Astrocyte (in vitro differentiated cells and primary cell): ENCODE measurements at regions not wholly inside any gene's neighbourhood (a gene's known extent, or its start where the extent isn't known, plus 50 kb on each side); places are given as distances from the start of the nearest gene placed in this dataset.
A peak's percentile ranks its signal among the peaks of the same experiment; 100 is the strongest.

Experiments used
- DNase-seq: peaks from one replicate; pipeline ENCODE4 v3.0.0-alpha.2; 2010; ENCODE audit warnings: low read depth
- FAIRE-seq: peaks from 2 replicates; lab custom pipeline; 2011; peaks lifted over from hg19 to GRCh38; lab: Jason Lieb, UNC
- H2AFZ ChIP-seq: 2 replicates; pipeline ENCODE4 v1.6.0; 2012; ENCODE audit warnings: low read depth, low read length, inconsistent platforms
- H3K27ac ChIP-seq: 2 replicates; pipeline ENCODE4 v1.5.1; 2011; ENCODE audit warnings: low read depth, low read length, inconsistent platforms
- H3K27me3 ChIP-seq: 2 replicates; pipeline ENCODE4 v1.6.0; 2011; ENCODE audit warnings: low read length, inconsistent platforms; ENCODE audit not compliant: insufficient read depth
- H3K36me3 ChIP-seq: 2 replicates; pipeline ENCODE4 v1.5.1; 2011; ENCODE audit warnings: low read length, inconsistent platforms; ENCODE audit not compliant: insufficient read depth
- H3K4me1 ChIP-seq: 2 replicates; pipeline ENCODE4 v1.5.1; 2011; ENCODE audit warnings: low read length, inconsistent platforms; ENCODE audit not compliant: insufficient read depth
- H3K4me2 ChIP-seq: 2 replicates; pipeline ENCODE4 v1.6.0; 2012; ENCODE audit warnings: low read length, inconsistent platforms
- H3K4me3 ChIP-seq: 2 replicates; pipeline ENCODE4 v1.5.1; 2011; ENCODE audit warnings: low read depth, mild to moderate bottlenecking, low read length, inconsistent platforms; ENCODE audit not compliant: insufficient read depth
- H3K79me2 ChIP-seq: 2 replicates; pipeline ENCODE4 v1.6.0; 2012; ENCODE audit warnings: mild to moderate bottlenecking, low read length, inconsistent platforms; ENCODE audit not compliant: insufficient read depth
- H3K9ac ChIP-seq: 2 replicates; pipeline ENCODE4 v1.6.0; 2012; ENCODE audit warnings: mild to moderate bottlenecking, low read length, inconsistent platforms
- H3K9me3 ChIP-seq: 2 replicates; pipeline ENCODE4 v1.5.1; 2012; ENCODE audit warnings: low read depth, mild to moderate bottlenecking, low read length, inconsistent platforms; ENCODE audit not compliant: insufficient read depth
- H4K20me1 ChIP-seq: 2 replicates; pipeline ENCODE4 v1.6.0; 2012; ENCODE audit warnings: low read length, inconsistent platforms; ENCODE audit not compliant: insufficient read depth
- H3K27ac Mint-ChIP-seq: one replicate; pipeline ENCODE4 v1.8.0; 2021; ENCODE audit warnings: mild to moderate bottlenecking, mixed read lengths; ENCODE audit not compliant: unreplicated experiment
- H3K27me3 Mint-ChIP-seq: one replicate; pipeline ENCODE4 v1.8.0; 2021; ENCODE audit warnings: low read depth, mixed read lengths; ENCODE audit not compliant: unreplicated experiment
- H3K36me3 Mint-ChIP-seq: one replicate; pipeline ENCODE4 v1.8.0; 2021; ENCODE audit warnings: low read depth, mixed read lengths; ENCODE audit not compliant: unreplicated experiment
- H3K4me1 Mint-ChIP-seq: one replicate; pipeline ENCODE4 v1.8.0; 2021; ENCODE audit warnings: low read depth, mixed read lengths; ENCODE audit not compliant: unreplicated experiment
- H3K4me3 Mint-ChIP-seq: one replicate; pipeline ENCODE4 v1.8.0; 2021; ENCODE audit warnings: mild to moderate bottlenecking, moderate library complexity, mixed read lengths; ENCODE audit not compliant: unreplicated experiment
- H3K9me3 Mint-ChIP-seq: one replicate; pipeline ENCODE4 v1.8.0; 2021; ENCODE audit warnings: mild to moderate bottlenecking, mixed read lengths; ENCODE audit not compliant: unreplicated experiment
- EZH2 ChIP-seq: IDR thresholded peaks from 2 replicates; pipeline ENCODE4 v1.6.1; 2012; ENCODE audit warnings: mild to moderate bottlenecking, low read length, inconsistent platforms; ENCODE audit not compliant: insufficient read depth
- TF ChIP-seq, protein P1 (sequence below): IDR thresholded peaks from 2 replicates; pipeline ENCODE4 v1.5.1; 2011; ENCODE audit warnings: low read depth, mild to moderate bottlenecking, inconsistent platforms, low read length, moderate library complexity; ENCODE audit not compliant: insufficient read depth

DNA sequence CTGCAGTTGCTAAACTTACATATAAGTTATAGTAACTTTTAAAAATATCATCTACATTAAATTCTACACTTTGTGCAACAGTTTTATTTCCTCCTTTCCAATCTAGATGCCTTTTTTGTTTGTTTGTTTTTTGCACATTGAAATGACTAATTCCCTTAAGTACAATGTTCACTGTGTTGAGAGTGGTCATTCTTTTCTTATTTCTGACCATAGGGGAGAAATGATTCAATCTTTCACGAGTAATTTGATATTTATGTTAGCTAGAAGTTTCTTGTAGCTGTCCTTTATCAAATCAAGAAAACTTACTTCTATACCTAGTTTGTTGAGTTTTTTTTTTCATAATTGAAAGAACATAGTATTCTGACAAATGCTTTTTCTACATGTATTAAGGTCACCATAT, 85.0 kb upstream of the CBLB start:
- Histone ChIP-seq H3K4me3 (no peak overlapping the region), H3K9ac (no peak overlapping the region), H3K4me2 (no peak overlapping the region), H3K9me3 (no peaks in the 10 kb centered on the region), H4K20me1 (no peaks in the 10 kb centered on the region), H3K79me2 (no peaks in the 10 kb centered on the region), H2AFZ (no peak overlapping the region), H3K4me1 (peaks cover 3% of the 10 kb centered on the region), H3K36me3 (no peaks in the 10 kb centered on the region), H3K27me3 (no peaks in the 10 kb centered on the region), H3K27ac (no peak overlapping the region)
- no peaks in the 10 kb centered on the region for H3K36me3 Mint-ChIP-seq
- FAIRE-seq (no peak), DNase-seq (no peak)
- H3K9me3 Mint-ChIP-seq, result no peaks in the 10 kb centered on the region
- H3K27me3 Mint-ChIP-seq, result no peaks in the 10 kb centered on the region
- H3K4me1 Mint-ChIP-seq, result peaks cover 5% of the 10 kb centered on the region
- TF ChIP-seq, protein P1, sequence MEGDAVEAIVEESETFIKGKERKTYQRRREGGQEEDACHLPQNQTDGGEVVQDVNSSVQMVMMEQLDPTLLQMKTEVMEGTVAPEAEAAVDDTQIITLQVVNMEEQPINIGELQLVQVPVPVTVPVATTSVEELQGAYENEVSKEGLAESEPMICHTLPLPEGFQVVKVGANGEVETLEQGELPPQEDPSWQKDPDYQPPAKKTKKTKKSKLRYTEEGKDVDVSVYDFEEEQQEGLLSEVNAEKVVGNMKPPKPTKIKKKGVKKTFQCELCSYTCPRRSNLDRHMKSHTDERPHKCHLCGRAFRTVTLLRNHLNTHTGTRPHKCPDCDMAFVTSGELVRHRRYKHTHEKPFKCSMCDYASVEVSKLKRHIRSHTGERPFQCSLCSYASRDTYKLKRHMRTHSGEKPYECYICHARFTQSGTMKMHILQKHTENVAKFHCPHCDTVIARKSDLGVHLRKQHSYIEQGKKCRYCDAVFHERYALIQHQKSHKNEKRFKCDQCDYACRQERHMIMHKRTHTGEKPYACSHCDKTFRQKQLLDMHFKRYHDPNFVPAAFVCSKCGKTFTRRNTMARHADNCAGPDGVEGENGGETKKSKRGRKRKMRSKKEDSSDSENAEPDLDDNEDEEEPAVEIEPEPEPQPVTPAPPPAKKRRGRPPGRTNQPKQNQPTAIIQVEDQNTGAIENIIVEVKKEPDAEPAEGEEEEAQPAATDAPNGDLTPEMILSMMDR, result no peak
- TF ChIP-seq EZH2, result no peak
- no peak overlapping the region for H3K4me3 Mint-ChIP-seq
- no peak overlapping the region for H3K27ac Mint-ChIP-seq

DNA sequence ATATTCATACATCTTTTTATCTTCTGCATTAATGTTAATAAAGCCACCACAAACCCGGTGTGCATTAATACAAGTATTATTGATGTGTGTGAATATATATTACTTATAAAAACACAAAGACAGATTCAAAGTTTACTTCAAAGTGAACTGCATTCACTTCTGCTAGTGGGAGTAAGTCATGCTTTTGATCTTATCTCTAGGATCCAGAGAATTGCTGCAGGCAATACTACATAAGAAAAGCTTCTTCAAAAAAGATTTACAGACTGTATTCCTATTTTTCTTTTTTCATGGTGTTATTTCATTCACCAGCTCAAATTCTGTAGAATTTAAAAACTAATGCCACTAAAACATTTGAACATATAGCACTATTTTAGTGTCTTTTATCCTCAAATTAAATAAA, 87.5 kb upstream of the CBLB start:
- no peaks in the 10 kb centered on the region for H3K27me3 ChIP-seq
- no peaks in the 10 kb centered on the region for H3K27me3 Mint-ChIP-seq

DNA sequence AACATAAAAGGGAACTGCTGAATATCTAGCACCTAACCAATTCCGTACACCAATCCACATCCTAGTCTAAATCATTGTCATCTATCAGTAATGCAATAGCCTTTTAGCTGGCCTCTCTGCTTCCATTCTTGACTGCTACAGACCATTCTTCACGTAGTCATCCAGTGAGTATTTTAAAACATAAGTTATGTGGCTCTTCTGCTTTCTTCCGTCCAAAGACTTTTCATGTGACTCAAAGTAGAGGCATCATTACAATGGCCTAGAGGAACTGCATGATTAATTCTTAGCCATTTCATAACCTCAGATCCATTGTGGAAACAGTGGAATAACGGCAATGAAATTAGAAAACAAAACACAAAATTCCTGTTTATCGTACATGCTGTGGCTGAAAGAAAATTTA, 88.9 kb upstream of the CBLB start:
- Histone ChIP-seq H2AFZ (peak overlapping the region; percentile 7), H3K4me1 (peaks cover 6% of the 10 kb centered on the region), H3K9ac (no peak overlapping the region), H3K27me3 (no peaks in the 10 kb centered on the region), H3K9me3 (no peaks in the 10 kb centered on the region), H3K4me3 (no peak overlapping the region), H3K27ac (peak overlapping the region; percentile 33), H3K4me2 (peak overlapping the region; percentile 11), H3K36me3 (no peaks in the 10 kb centered on the region), H3K79me2 (no peaks in the 10 kb centered on the region), H4K20me1 (no peaks in the 10 kb centered on the region)
- Mint-ChIP-seq H3K27me3 (no peaks in the 10 kb centered on the region), H3K36me3 (no peaks in the 10 kb centered on the region), H3K9me3 (no peaks in the 10 kb centered on the region), H3K27ac (no peak overlapping the region), H3K4me1 (peaks cover 5% of the 10 kb centered on the region), H3K4me3 (no peak overlapping the region)
- TF ChIP-seq EZH2, result no peak
- TF ChIP-seq, protein P1, result no peak
- DNase-seq (peak; percentile 83), FAIRE-seq (peak; percentile 95)

More for the DNA sequence above, 87.5 kb upstream of the CBLB start:
- Histone ChIP-seq H3K4me1 (peaks cover 3% of the 10 kb centered on the region), H3K9ac (no peak overlapping the region), H3K79me2 (no peaks in the 10 kb centered on the region), H2AFZ (no peak overlapping the region), H3K9me3 (no peaks in the 10 kb centered on the region), H3K27ac (no peak overlapping the region), H3K4me3 (no peak overlapping the region), H4K20me1 (no peaks in the 10 kb centered on the region), H3K36me3 (no peaks in the 10 kb centered on the region), H3K4me2 (no peak overlapping the region)
- Mint-ChIP-seq H3K4me3 (no peak overlapping the region), H3K9me3 (no peaks in the 10 kb centered on the region), H3K36me3 (no peaks in the 10 kb centered on the region), H3K27ac (no peak overlapping the region), H3K4me1 (peaks cover 5% of the 10 kb centered on the region)
- TF ChIP-seq, protein P1, result no peak
- TF ChIP-seq EZH2, result no peak
- FAIRE-seq, result peak; percentile 58
- DNase-seq, result no peak
